SK-N-MC (cell line): ENCODE measurements at regions not wholly inside any gene's neighbourhood (a gene's known extent, or its start where the extent isn't known, plus 50 kb on each side); places are given as distances from the start of the nearest gene placed in this dataset.

Experiments used
- DNase-seq: peaks from one replicate; pipeline ENCODE4 v3.0.0-alpha.2; 2011; ENCODE audit warnings: low read depth, low spot score
- H3K27ac ChIP-seq: fragments of 200-600 bp; sonication (generic); 2 replicates; pipeline ENCODE4 v1.5.1; 2016; ENCODE audit warnings: mixed run types
- H3K36me3 ChIP-seq: fragments of 200-600 bp; sonication (generic); 2 replicates; pipeline ENCODE4 v1.6.1; 2017; ENCODE audit warnings: antibody characterized with exemption, low read length, mixed read lengths; ENCODE audit not compliant: insufficient read depth
- H3K4me3 ChIP-seq: fragments of 200-600 bp; sonication (generic); 2 replicates; pipeline ENCODE4 v1.5.1; 2016
- H3K9ac ChIP-seq: fragments of 200-600 bp; sonication (generic); 2 replicates; pipeline ENCODE4 v1.8.0; 2017; ENCODE audit warnings: mixed run types, mixed read lengths; ENCODE audit not compliant: insufficient read length
- H3K9me3 ChIP-seq: fragments of 200-600 bp; sonication (generic); 2 replicates; pipeline ENCODE4 v1.6.1; 2017; ENCODE audit warnings: low read depth, mild to moderate bottlenecking, antibody characterized with exemption, low read length, moderate library complexity, mixed read lengths
- EZH2 ChIP-seq: fragments of 200-600 bp; sonication (generic); IDR thresholded peaks from one replicate; pipeline ENCODE4 v1.6.1; 2017; ENCODE audit warnings: antibody characterized with exemption
- FOXP2 ChIP-seq: optimal IDR thresholded peaks from 2 replicates; pipeline ENCODE3; 2011; ENCODE audit warnings: mild to moderate bottlenecking, moderate library complexity; ENCODE audit not compliant: insufficient read depth; ENCODE audit errors: extremely low read length, control extremely low read depth
- POLR2AphosphoS5 ChIP-seq: IDR thresholded peaks from 2 replicates; pipeline ENCODE4 v1.6.1; 2012; ENCODE audit warnings: mild to moderate bottlenecking, low read depth, low read length, borderline replicate concordance

DNA sequence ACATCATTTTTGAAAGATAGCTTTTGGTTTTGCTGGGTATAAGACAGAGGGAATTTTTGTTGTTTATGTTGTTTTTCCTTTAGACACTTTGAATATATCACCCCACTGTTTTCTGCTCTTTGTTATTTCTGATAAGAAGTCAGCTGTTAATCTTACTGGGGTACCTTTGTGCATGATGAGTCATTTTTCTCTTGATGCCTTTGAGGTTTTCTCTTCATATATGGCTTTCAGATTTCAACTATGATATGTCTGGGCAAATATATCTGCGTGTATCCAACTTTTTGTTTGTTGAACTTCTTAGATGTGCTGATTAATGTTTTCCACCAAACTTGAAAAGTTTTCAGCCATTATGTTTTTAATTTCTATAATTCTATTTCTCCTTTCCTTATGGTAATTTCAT is 208.6 kb upstream of the TMEM72 start:
- Histone ChIP-seq H3K9me3 (no peaks in the 10 kb centered on the region), H3K27ac (no peak overlapping the region), H3K36me3 (no peaks in the 10 kb centered on the region), H3K9ac (no peak overlapping the region), H3K4me3 (no peak overlapping the region)
- TF ChIP-seq POLR2AphosphoS5 = no peak
- no peak for TF ChIP-seq EZH2
- TF ChIP-seq FOXP2 = no peak
- DNase-seq = no peak

GRCh38 chr10:44703241-44704155 is 207.6 kb upstream of the TMEM72 start:
- no peaks in the 10 kb centered on the region for H3K9me3 ChIP-seq
- no peak for DNase-seq
- H3K4me3 ChIP-seq = no peak overlapping the region
- no peak overlapping the region for H3K9ac ChIP-seq
- TF ChIP-seq EZH2 (no peak), FOXP2 (no peak), POLR2AphosphoS5 (no peak)
- no peak overlapping the region for H3K27ac ChIP-seq
- no peaks in the 10 kb centered on the region for H3K36me3 ChIP-seq

DNA sequence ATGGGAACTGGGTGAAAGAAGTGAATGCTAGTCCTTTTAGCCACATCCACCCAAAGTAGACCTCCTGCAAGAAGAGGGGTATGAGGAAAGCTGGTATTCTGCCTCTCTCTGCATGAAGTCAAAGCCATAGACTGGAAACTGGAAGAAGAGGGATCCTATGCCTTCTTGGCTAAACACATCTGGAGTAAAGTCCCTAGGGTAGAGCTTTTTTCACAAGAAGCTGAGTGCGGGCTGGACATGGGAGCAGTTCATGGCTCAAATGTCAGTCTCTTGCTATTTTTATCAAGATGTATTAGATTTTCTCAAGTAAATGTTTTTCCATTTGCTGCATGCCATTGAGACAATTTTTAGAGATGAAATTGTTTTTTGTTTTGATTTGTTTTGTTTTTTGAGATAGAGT is 206.5 kb upstream of the TMEM72 start:
- Histone ChIP-seq H3K4me3 (no peak overlapping the region), H3K9ac (no peak overlapping the region), H3K27ac (no peak overlapping the region), H3K9me3 (no peaks in the 10 kb centered on the region), H3K36me3 (no peaks in the 10 kb centered on the region)
- no peak for DNase-seq
- no peak for TF ChIP-seq FOXP2
- TF ChIP-seq EZH2 = no peak
- TF ChIP-seq POLR2AphosphoS5 = no peak

DNA sequence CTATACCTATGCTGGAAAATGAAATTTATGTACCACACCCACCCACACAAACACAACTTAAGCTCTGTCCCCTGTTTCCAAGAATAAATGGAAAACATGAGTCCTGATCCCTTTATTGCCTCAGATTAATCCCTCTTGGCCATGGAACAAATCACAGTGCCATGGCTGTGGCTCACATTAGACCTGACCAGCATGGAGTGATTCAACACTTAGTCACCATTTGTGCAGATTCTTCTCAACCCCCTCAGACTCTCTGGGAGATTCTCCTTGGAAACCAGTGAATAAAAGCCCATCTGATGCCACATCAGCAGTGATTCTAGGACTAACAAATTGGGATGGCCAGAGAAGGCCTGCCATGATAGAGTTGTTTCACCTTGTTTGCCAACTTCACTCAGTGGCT is 204.4 kb upstream of the TMEM72 start:
- DNase-seq = no peak
- TF ChIP-seq FOXP2 (no peak), EZH2 (no peak), POLR2AphosphoS5 (no peak)
- Histone ChIP-seq H3K4me3 (no peak overlapping the region), H3K36me3 (no peaks in the 10 kb centered on the region), H3K9me3 (no peaks in the 10 kb centered on the region), H3K27ac (no peak overlapping the region), H3K9ac (no peak overlapping the region)

DNA sequence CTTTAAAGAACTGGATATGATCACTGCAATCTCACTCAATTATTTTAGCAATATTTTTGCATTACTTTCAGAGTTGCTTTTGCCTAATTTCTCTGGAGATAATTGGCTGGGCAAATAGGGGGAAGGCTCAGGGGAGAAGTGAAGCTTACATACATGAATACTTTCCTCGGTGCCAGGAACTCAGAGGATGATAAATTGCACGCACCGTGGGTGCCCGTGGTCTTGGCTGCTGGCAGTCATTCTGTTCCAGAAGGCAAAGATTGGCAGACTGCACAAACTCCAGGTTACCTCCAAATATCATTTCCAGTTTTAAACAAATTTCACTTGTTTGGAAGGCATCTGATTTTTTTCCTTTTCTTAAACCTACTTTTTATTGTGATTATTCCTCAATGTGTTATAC is 197.8 kb upstream of the TMEM72 start:
- no peaks in the 10 kb centered on the region for H3K9me3 ChIP-seq
- H3K9ac ChIP-seq = no peak overlapping the region
- H3K27ac ChIP-seq = no peak overlapping the region
- no peaks in the 10 kb centered on the region for H3K36me3 ChIP-seq
- TF ChIP-seq FOXP2 = no peak
- TF ChIP-seq POLR2AphosphoS5 = no peak
- TF ChIP-seq EZH2 = no peak
- no peak for DNase-seq
- H3K4me3 ChIP-seq = no peak overlapping the region

GRCh38 chr10:44714451-44714850 is 196.7 kb upstream of the TMEM72 start:
- DNase-seq = no peak
- H3K4me3 ChIP-seq = no peak overlapping the region
- no peak overlapping the region for H3K9ac ChIP-seq
- H3K27ac ChIP-seq = no peak overlapping the region
- no peaks in the 10 kb centered on the region for H3K36me3 ChIP-seq
- H3K9me3 ChIP-seq = no peaks in the 10 kb centered on the region
- TF ChIP-seq FOXP2 (no peak), EZH2 (no peak), POLR2AphosphoS5 (no peak)

GRCh38 chr10:44715136-44715535 is 196.0 kb upstream of the TMEM72 start:
- H3K9me3 ChIP-seq = no peaks in the 10 kb centered on the region
- no peak overlapping the region for H3K4me3 ChIP-seq
- TF ChIP-seq FOXP2 (no peak), POLR2AphosphoS5 (no peak), EZH2 (no peak)
- H3K36me3 ChIP-seq = no peaks in the 10 kb centered on the region
- H3K9ac ChIP-seq = no peak overlapping the region
- H3K27ac ChIP-seq = no peak overlapping the region
- DNase-seq = no peak

DNA sequence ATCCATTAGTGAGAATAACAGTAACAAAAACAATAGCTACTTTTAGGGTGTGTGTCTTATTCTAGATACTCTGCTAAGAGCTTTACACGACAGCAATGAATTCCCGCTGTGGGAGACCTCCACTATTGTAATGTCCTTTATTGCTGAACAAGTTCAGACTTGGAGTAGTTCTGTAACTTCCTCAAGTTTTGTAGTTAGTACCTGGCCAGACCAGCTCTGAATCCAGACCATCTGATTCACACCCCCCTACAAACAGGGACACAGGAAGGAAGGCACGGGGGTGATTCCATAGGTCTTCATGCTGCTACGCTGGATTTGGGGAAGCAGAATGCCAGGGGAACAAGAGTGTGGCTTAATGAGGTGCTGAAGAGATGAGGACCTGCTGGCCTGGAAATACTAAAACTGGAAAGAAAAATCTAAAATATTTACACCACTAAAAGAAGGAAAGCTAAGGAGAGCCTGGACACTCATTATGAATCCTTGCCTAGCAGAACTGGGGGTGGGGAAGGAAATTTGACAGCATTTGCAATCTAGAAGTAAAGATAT is 194.6 kb upstream of the TMEM72 start:
- no peak overlapping the region for H3K9ac ChIP-seq
- H3K27ac ChIP-seq = no peak overlapping the region
- no peaks in the 10 kb centered on the region for H3K36me3 ChIP-seq
- no peak overlapping the region for H3K4me3 ChIP-seq
- H3K9me3 ChIP-seq = no peaks in the 10 kb centered on the region
- no peak for TF ChIP-seq POLR2AphosphoS5
- TF ChIP-seq FOXP2 = no peak
- TF ChIP-seq EZH2 = no peak
- DNase-seq = no peak
